Hematopoietic multipotent progenitor cell treated with erythropoietin and hydrocortisone succinate and interleukin-3 and kit ligand, for 8 days (in vitro differentiated cells): ENCODE measurements at regions not wholly inside any gene's neighbourhood (a gene's known extent, or its start where the extent isn't known, plus 50 kb on each side); places are given as distances from the start of the nearest gene placed in this dataset.

Source experiments
- DNase-seq: peaks from one replicate; pipeline ENCODE4 v3.0.0-alpha.2; 2015

DNA sequence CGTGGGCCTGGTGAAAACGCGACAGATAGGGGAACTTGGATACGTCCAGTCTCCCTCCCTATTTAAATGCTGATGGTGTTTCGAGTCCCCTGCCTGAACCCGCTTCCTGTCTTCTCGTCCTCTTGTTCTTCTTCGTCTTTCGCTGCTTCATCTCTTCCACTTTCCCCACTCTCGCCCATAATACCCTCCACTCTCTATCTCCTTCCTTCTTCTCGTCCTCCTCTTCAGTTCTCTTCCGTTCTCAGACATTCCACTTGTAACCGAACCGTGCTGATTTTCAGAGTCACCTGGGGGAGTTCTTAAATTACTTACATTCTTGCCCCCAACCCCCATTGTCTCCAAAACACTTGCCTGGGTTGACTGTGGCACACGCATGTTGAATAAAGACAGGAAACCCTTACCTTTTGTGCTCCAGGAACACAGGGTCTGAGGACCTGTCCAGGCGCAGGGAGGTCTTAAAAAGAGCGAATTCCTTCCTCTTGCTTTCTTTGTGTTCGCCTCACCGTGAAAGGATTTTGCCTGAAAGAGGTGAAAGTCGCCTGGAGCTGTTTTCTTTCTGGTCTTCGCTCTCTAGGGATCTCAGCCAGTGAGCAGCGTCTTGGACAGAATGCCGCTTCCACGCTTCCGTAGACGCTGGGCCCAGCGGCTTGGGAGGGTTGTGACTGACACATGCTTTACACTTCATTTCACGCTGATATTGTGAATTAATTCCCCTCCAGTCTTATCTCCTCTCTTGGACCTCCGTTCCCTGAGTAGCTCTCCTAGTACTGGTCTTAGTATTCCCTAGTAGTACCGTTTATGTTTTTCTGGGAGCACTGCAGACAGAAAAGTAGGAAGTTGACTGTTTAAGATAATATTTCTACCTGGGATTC, 184.0 kb downstream of the GPX5 start:
- DNase-seq = peak; percentile 23

DNA sequence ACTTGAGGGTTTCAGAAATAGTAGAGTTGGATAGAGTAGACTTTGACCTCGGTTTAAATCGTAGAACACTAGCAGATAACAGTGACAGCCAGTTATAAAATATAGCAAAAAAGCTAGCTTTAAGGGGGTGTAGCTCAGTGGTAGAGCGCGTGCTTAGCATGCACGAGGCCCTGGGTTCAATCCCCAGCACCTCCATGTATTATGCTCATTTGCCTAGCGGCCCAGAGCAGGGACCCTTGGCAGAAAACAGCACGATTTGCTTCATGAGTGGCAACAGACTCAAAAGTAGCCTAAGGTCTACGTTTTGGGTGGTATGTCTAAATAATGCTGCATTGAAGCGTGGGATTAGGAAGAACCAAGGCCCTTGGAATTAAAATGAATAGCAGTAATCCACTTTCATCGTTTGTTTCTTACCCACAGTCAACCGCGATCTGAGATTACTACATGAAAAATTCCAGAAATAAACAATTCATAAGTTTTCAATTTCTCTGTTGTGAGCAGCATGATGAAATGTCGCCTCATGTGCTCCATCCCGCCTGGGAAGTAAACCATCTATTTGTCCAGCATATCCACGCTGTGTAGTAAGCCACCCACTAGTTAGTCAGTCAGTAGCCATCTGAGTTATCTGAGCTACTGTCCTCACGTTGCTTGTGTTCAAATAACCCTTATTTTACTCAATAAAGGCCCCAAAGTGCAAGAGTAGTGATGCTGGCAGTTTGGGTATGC, 184.9 kb downstream of the GPX5 start:
- DNase-seq = peak; percentile 64

DNA sequence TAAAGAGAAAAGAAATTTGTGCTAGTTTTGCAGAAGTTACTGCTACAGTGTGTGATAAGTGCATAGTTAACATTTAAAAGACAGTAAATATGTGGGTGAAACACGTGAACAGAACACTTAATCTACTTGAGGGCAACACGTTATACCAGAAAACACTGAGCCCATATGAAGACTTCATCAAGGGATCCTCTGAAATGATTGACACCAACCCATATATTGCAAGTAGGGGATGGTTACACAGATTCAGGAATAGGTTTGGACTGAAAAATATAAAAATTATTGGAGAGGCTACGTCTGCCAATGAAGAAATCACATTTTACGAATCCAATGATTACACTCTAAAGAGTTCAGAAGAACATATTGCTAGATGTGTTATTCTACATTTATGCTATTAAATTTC, 185.6 kb downstream of the GPX5 start:
- no peak for DNase-seq

DNA sequence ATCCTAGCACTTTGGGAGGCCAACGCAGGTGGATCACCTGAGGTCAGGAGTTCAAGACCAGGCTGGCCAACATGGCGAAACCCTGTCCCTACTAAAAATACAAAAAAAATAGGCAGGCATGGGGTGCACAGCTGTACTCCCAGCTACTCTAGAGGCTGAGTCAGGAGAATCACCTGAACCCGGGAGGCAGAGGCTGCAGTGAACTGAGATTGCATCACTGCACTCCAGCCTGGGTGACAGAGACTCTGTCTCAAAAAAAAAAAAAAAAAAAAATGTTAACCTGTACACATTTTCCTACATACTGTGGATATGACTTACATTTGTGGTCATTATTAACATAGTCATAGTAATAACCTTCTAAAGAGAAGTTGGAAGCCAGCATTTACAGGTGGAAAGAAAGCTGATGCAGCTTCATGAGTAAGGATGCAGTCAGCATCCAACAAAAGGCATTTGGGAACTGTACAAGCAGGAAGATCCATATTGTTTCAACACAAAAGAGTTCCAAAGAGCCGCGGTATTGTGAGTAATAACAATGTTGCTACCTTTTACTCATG, 186.2 kb downstream of the GPX5 start:
- no peak for DNase-seq

DNA sequence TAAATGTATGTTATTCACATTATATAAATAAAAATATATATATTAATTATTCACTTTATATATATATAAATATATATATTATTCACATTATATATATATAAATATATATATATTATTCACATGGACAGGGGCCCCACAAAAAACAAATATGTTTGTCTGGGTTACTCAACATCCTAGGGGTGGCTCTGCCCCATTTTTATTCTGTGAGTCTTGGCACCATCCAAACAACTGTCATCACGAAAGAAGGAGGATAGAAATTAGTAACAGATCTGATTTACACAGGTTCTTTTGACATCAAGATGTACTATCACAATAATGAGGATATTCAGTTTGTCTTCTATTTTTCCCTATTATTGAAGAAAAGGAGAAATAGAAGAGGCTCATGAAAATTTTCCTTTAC, 187.3 kb downstream of the GPX5 start:
- DNase-seq = no peak

DNA sequence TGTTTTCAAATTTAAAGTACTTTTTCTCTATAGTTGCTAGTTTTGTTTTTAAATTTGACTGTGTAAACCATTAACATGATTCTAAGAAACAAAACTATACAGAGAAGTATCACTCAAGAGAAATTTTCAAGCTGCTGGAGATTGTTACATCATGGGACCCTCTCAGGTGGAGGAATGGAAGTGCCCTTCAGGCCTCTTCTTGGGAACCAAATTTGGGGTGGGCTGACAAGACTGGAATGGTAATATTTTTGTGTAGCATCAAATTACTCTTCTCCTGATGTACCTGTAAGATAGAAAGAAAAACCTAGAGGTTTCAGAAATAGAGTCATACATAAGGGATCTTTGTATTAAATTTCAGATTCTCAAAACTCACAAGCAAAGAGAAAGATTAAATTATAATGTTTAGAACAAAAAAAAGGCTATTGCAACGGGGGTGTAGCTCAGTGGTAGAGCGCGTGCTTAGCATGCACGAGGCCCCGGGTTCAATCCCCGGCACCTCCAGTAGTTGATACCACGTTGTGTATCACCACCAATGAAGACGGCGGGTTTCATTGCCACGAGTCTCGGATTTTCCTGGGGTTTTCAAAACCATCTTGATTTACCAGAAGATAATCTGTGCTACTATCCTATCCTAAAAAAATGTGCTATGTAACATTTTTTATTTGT, 193.7 kb downstream of the GPX5 start:
- DNase-seq = peak; percentile 44

DNA sequence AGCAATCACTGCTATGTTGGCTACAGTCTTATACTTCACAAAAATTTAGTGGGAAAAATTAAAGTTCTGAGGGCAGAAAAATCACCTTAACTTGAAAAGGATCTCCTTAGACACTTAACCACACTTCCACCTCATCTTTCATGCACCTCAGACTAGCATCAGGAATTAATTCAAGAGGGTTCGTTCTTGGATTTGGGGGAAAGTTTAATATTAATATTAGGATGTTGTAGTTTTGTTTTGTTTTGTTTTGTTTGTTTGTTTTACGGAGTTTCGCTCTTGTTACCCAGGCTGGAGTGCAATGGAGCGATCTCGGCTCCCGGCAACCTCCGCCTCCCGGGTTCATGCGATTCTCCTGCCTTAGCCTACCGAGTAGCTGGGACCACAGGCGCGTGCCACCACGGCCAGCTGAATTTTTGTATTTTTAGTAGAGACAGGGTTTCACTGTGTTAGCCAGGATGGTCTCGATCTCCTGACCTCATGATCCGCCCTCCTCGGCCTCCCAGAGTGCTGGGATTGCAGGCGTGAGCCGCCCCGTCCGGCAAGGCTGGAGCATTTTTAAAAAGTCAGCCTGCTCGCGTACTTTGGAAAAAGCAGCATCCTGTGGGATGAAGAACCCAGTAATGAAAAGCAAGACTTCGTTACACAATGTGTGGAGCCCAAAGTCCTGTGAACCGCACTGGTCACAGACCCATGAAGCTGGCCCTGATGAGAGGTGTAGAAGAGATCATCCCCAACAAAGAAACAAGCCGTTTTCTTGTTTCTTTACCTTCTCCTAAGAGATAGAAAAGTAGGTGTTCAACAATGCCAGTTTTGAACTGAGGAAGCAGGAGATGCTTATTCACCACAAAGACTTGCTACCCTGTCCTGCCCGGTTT, 194.9 kb downstream of the GPX5 start:
- no peak for DNase-seq

DNA sequence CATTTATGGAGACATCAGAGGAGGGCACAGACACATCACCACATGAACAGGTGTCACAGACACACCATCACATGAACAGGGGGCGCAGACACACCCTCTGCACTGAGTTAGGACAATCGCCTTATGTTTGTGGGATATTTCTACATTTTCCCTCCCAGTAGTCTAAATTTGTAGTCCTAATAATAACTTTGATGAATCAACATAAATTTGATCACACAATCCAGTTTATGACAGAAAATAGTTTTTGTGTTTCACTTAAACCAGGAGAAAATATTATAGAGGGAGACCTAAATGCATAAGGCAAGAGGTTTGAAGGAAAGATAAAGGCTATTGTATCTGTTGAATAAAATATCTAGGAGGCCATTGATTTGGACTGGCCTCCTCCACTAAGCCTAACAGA, 195.7 kb downstream of the GPX5 start:
- no peak for DNase-seq

DNA sequence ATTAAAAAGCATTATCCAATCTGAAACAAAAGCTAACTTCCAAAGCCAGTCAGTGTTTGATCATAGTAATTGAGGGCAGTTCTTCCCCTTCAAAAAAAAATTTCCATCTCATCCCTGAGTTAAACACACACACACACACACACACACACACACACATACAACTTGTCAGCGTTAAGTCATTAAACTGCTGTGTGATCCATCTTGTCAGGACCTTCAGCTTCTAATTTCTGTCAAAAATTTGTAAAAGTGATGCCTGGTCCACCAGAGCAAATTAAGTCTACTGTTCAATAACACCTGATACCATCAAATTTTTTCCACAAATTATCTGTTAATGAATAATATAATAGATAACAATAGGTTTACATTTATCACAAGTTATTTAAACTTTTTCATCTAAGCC, 198.7 kb downstream of the GPX5 start:
- no peak for DNase-seq

DNA sequence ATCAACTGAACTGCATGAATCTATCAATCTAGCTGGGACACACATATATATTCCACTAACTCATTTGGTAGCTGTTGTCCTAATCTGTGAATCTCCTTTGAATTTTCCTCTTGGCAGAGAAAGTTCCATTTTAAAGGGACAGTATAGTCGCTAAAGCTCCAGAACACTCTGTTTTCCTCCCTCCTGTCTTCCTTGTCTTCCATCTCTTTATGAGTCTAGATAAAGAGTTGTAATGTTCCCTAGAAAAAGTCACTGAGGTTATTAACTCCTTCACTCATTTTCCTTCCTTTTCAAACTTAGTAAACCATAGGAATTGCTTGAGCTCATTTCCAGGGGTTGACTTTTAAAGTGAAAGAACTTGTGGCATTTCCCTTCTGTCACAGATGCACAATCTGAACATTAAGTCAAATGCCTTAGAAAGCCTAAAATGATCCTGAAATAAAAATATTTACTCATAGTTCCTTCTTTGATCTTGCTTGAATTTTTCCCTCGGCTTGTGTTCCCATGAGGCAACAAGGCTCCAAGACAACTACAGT, 198.4 kb downstream of the TRIM27 start:
- DNase-seq = no peak

DNA sequence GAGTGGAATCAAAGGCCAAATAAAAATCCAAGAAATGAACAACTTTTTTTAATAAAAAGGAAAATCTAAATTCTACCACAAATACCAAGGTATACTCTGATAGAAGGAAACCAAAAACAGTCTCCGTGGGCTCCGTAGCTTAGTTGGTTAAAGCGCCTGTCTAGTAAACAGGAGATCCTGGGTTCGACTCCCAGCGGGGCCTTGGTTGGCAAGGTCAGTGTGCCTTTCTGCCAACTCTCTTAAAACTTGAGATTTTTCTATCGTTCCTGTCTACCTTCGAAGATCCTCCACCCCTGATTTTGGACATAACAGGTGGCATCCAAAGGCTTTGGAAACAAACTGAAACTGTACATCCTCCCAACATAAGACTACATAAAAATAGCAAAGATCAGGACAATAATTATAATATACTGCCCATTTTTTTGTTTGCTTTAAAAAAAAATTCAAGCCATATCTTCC, 197.9 kb downstream of the TRIM27 start:
- peak; percentile 35 for DNase-seq

DNA sequence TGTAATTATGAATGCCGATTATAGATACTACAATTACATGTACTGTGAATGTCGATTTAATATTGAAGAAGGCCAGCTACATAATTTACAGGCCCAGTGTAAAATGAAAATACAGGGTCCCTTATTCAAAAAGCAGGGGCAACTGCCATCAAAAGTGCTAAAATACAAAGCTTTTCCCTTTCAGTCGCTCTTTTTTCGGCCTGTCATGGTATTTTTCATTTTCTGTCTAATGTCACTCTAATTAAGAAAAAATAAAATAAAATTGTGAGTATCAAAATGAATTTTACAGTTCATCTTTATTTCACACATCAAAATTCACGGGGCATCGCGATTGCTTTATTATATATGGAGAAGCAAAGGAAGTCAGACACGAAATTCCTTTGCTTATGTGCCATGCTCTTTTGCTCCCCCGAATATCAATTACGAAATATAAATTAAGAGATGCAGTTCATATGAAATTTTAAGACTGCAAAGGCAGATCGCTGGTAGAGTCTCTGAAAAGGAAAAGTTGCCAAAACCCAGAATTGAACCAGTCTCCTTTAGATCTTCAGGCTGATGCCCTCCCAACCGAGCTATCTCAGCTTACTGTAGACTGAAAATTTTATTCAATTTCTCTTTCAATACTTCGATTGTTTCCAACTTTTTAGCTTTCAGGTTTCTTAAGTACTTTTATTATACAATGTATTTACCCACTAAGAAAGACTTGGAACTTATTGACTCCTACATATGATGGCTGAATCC, 197.0 kb downstream of the TRIM27 start:
- no peak for DNase-seq

DNA sequence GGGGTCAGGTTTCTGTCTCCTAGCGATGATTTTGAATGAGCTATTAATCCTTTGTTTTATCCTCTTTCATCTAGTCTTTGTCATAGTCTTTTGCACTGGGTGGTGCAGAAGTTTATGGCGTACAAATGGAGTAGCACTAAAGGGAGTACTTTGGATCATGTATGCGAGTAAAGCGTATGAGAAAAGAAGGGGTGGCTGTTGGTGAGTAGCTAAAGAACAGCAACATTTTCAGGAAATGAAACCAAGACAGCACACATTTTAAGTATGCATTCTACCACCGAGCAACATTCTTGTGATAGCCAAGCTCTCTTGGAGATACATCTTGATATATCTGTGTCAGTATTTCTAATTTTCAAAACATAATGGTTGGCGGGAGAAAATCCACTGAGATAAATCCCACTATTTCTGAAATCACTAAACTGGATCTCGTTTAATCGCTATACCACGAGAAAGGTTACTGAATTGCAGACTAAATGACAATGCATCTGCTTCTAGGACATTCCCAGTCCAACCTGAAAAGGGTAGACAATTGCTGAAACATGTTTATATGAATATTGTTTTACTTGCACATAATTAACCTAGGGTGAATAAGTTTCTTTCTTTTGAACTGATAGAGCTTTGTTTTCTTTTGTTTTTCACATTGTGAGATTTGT, 196.1 kb downstream of the TRIM27 start:
- no peak for DNase-seq

DNA sequence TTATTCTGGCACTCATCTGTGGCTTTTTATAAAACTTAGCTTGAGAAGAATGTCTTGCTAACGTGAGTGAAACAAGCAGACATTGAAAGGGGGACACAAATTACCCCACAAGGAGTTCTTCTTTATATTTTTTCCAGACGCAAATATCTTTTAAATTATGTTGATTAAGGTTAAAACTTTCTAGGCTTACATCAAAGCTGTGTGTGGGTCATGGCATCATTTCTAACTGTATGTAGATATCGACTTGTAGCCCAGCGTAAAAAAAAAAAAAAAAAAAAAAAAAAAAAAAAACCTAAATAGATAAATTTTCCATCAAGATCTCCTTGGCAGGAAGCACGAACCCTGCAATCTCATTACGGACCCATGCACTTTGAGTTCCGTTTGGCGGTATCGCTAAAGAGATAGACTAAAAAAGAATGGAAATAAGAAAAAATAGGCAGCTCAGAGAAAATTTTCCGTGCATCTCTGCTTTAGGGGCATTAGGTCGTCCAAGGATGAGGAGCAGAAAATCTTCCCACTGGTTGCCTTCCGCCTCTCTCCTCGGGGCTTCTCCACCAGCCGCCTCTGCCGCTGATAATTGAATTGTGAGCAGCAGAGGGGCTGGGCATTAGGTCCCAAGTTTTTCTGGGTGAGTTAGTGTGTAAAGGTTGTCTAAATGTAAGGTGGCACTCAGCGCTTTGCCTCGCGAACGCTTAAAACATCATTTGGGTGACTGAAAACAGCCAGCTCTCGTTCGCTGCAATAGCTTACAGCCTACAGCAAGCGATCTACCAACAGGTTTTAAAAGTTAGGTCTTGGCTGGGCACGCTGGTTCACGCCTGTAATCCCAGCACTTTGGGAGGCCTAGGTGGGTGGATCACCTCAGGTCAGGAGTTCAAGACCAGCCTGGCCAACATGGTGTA, 194.0 kb downstream of the TRIM27 start:
- DNase-seq = no peak

DNA sequence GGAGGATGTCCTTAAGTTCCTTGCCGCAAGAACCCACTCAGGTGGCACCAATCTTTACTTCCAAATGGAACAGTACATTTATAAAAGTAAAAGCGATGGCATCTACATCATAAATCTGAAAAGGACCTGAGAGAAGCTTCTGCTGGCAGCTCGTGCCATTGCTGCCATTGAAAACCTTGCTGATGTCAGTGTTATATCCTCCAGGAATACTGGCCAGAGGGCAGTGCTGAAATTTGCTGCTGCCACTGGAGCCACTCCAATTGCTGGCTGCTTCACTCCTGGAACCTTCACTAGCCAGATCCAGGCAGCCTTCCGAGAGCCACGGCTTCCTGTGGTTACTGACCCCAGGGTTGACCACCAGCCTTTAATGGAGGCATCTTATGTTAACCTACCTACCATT, 191.7 kb downstream of the TRIM27 start:
- no peak for DNase-seq

DNA sequence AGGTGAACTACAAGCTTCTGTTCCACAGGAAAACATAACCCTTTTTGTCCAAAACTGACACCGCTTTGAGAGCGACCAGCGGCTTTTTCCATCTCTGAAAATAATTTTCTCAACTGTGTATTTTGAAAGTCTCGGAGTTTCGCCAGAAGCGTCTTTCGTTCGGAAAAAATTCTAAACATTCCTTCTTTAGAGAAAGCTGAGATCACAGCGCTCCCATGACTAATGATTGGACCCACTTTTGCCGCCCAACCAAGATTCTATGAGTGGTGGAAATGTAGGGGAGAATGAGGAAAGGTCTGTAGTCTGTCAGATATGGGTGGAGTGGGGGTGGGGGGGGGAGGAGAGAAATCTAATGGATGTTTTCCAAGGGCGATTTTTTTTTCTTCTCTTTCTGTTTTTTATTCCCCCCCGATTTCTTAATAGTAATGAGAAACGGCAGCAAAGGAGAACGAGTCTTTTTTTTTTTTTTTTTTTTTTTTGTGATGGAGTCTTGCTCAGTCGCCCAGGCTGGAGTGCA, 189.3 kb downstream of the TRIM27 start:
- DNase-seq = no peak

DNA sequence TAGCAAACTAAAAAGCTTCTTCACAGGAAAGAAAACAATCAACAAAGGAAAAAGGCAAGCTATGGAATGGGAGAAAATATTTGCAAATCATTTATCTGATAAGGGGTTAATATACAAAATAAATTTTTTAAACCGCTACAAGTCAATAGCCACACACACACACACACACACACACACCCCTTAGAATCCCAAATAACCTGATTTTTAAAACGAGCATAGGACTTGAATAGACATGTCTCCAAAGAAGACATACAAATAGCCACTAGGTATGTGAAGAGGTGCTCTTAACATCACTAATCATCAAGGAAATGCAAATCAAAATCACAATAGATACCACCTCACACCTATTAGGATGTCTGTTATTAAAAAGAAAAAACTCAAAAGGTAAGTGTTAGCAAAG, 187.7 kb downstream of the TRIM27 start:
- no peak for DNase-seq

DNA sequence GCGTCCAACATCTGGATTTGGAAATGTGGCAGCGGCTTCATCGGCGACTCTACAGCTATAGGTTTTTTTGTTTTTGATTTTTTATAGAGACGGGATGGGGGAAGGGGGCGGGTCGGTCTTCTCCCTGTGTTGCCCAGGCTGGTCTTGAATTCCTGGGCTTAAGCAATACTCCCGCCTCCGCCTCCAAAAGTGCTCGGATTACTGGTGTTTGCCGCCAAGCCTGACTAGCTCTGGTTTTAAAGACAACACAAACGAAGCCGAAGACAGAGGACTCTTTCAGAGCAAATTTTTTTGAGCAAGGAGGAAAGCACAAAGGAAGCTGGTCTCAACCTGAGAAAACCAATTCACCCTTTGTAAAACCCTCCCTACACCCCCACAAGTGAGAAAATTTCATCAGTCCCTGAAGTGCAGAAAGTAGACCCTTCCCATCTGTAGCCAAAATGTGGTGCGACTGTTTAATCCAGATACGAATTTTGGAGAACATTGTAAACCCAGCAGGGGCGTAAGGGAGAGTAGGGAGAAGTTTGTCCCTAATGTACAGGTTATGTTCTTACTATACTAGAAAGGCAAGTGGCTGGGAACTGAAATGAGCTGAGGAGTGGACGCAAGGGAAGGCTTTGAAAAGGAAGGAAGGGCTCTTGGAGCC, 185.9 kb downstream of the TRIM27 start:
- no peak for DNase-seq

DNA sequence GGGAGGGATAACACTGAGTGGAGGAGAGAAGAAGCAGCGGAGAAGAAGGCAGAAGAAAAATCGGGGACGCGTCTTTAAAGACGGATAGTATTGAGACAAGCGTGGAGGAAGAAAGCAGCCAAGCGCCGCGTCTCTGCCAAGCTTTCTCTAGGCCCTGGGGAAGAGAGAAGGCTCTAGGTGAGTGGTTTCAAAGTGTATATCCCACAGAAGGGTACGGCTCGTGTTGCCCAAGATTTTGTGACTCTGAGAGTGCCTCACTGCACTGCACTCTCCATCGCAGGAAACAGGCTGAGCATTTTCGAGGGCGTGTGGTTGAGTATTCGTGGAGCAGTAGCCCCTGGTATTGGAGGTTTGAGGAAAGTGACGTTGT, 185.4 kb downstream of the TRIM27 start:
- no peak for DNase-seq
